ENCODE measurements at regions not wholly inside any gene's neighbourhood (a gene's known extent, or its start where the extent isn't known, plus 50 kb on each side); places are given as distances from the start of the nearest gene placed in this dataset.
A peak's percentile ranks its signal among the peaks of the same experiment; 100 is the strongest.

GRCh38 chr2:8529706-8530277 is 152.1 kb upstream of the ID2 start:
- DNase-seq: no peak

- no peak for DNase-seq
Measured at GRCh38 chr2:8531481-8531880, 150.4 kb upstream of the ID2 start.

GRCh38 chr2:8532438-8532837 is 149.4 kb upstream of the ID2 start:
- DNase-seq: no peak

GRCh38 chr2:8533923-8534322 is 147.9 kb upstream of the ID2 start:
- no peak for DNase-seq

- no peak for DNase-seq
Measured at GRCh38 chr2:8534386-8534728, 147.5 kb upstream of the ID2 start.

GRCh38 chr2:8534729-8535468 is 147.0 kb upstream of the ID2 start:
- DNase-seq: peak in 35 of 51 donors; percentile 25 to 83 (median 61)

GRCh38 chr2:8535469-8535795 is 146.4 kb upstream of the ID2 start:
- DNase-seq: no peak

GRCh38 chr2:8535821-8536685 is 145.8 kb upstream of the ID2 start:
- DNase-seq: peak in 3 of 51 donors; percentile 27 to 76 (median 29)

- no peak for DNase-seq
Measured at GRCh38 chr2:8536686-8537561, 144.9 kb upstream of the ID2 start.

- DNase-seq: no peak
Measured at GRCh38 chr2:8537562-8538155, 144.2 kb upstream of the ID2 start.

- DNase-seq: no peak
Measured at GRCh38 chr2:8538531-8538930, 143.3 kb upstream of the ID2 start.

- no peak for DNase-seq
Measured at GRCh38 chr2:8538931-8539621, 142.8 kb upstream of the ID2 start.

GRCh38 chr2:8539743-8540551 is 141.9 kb upstream of the ID2 start:
- DNase-seq: peak in 3 of 51 donors; percentile 21 to 41 (median 24)

GRCh38 chr2:8540552-8541055 is 141.3 kb upstream of the ID2 start:
- no peak for DNase-seq

GRCh38 chr2:8541223-8541622 is 140.6 kb upstream of the ID2 start:
- DNase-seq: no peak

- DNase-seq: no peak
Measured at GRCh38 chr2:8541636-8542035, 140.2 kb upstream of the ID2 start.

- DNase-seq: no peak
Measured at GRCh38 chr2:8542381-8543059, 139.3 kb upstream of the ID2 start.

GRCh38 chr2:8543060-8543382 is 138.8 kb upstream of the ID2 start:
- DNase-seq: no peak

Data from hypothalamus (tissue), 51 donors.